GM19023 (cell line): ENCODE measurements at regions not wholly inside any gene's neighbourhood (a gene's known extent, or its start where the extent isn't known, plus 50 kb on each side); places are given as distances from the start of the nearest gene placed in this dataset.

Source experiments
- ATAC-seq: cut with Tn5 transposase; IDR thresholded peaks from one replicate; pipeline ENCODE4 v1.9.1; 2021; ENCODE audit warnings: mild to moderate bottlenecking, moderate library complexity; ENCODE audit not compliant: unreplicated experiment

DNA sequence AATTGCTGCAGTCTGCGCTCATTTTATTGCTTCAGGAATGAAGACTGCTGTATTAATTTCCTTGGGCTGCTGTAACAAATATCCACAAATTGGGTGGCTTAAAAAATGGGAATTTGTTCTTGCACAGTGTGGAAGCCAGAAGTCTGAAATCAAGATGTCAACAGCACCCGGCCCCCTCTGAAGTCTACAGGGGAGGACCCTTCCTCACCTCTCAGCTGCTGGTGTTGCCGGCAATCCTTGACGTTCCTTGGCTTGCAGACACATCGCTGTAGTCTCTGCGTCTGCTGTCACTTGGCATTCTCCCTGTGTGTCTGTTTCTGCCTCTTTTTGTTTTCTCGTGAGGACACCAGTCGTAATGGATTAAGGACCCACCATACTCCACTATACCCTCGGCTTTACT lies 166.2 kb downstream of the PTPN20 start:
- no peak for ATAC-seq

DNA sequence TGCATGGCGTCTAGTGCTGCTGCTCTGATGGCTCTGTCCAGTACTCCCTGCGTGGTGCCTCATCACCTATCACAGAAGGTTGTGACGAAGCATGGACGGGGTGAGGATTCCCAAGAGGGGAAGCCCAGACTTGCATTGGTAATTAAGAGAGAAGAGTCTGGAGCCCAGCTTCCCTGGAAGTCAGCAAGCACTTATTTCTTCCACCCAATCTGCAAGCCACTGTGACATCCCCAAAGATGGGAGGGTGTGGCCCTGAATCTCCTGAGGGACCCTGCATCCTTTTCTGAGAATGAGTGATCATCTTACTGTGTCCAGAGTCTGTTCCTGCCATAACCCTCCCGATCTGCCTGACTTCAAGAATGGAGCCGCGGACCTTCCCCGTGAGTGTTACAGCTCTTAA lies 166.7 kb downstream of the PTPN20 start:
- ATAC-seq: no peak

DNA sequence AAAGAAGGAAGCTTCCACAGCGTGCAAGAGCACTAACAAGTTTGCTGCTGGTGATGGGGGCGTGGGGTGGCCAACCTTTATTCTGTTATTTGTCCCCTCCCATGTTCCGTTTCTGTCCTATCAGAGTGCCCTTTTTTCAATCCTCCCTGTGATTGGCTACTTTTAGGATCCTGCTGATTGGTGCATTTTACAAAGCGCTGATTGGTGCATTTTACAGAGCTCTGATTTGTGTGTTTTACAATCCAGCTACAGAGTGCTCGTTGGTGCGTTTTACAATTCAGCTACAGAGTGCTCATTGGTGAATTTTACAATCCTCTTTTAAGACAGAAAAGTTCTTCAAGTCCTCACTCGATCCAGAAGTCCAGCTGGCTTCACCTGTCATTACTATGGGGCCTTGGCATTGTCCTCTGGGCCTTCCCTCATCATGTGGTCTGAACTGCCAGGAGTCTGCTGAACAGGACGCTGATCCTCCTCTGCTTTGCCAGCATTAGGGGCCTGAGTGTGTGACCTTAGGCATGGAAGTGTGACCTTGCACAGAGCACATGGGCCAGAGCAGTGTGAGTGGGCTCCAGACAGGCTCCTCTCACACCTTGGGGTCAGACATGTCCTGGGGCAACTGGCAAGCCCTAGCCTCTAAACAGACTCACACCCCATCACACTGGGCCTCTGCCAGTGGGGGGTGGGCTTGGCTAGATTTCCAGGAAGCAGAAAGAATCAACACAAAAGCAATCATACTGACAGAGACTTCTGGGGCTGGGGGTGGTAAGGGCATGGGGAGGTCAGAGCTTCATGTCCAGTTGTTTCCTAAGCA lies 167.4 kb downstream of the PTPN20 start:
- ATAC-seq: no peak

DNA sequence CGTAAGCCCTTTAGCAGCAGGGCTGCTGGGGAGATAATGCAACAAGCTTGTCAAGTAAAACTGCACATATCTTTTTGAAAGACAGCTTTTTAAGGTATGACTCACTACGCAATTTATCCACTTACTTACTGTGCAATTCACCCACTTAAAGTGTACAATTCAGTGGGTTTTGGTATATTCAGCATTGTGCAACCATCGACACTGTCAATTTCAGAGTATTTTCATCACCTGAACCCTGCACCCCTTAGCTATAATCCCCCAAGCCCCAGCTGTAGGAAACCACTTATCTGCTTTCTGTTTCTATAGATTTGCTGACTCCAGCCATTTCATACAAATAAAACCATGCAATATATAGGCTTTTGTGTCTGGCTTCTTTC lies 168.0 kb downstream of the PTPN20 start:
- ATAC-seq: no peak

DNA sequence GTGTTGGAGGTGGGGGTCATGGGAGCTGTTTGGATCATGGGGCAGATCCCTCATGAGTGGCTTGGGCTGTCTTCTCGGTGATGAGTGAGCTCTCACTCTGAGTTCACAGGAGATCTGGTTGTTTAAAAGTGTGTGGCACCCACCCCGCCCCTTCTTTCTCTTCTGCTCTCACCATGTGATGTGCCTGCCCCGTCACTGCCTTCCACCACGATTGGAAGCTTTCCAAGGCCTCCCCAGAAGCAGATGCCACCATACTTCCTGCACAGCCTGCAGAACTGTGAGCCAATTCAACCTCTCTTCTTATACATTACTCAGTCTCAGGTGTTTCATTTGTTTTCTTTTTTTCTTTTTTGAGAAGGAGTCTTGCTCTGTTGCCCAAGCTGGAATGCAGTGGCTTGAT lies 170.0 kb downstream of the PTPN20 start:
- no peak for ATAC-seq

DNA sequence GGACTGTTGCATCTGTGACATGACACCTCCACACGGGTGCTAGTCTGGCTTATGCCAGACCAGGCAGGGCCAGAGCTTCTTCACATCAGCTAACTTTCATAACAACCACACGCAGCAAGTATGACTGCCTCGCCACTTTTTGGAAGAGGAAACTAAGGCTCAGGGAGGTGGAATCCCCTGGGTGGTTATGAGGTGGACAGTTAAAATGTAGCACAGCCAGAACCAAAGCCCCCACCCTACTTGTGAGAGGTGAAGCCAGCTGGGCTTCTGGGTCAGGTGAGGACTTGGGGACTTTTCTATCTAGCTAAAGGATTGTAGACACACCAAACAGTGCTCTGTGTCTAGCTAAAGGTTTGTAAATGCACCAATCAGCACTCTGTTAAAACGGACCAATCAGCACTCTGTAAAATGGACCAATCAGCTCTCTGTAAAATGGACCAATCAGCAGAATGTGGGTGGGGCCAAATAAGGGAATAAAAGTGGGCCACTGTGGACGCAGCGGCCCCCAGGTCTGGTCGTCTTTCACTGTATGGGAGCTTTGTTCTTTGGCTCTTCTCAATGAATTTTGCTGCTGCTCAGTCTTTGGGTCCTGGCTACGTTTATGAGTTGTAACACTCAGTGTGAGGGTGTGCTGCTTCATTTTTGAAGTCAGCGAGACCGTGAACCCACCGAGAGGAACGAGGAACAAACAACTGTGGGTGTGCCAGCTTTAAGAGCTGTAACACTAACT lies 171.0 kb downstream of the PTPN20 start:
- ATAC-seq: no peak

DNA sequence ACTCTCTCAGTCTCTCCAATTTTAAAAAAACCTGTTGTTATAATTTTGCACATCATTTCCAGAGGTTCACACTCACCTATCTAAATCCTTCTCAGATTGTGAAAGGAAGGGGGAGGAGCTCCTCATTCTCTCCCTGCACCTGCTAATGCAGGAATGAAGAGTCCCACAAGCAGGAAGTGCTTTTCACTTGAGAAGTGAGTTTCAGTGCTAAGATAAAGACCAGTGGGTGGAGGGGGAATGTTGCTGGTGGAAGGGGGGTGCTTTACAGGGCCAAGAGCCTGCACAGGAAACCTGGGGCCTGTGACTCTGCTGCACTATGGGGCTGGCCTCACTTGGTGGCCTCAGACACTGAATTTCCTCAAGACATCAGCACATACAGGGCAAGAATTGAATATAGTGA lies 176.4 kb downstream of the PTPN20 start:
- no peak for ATAC-seq

DNA sequence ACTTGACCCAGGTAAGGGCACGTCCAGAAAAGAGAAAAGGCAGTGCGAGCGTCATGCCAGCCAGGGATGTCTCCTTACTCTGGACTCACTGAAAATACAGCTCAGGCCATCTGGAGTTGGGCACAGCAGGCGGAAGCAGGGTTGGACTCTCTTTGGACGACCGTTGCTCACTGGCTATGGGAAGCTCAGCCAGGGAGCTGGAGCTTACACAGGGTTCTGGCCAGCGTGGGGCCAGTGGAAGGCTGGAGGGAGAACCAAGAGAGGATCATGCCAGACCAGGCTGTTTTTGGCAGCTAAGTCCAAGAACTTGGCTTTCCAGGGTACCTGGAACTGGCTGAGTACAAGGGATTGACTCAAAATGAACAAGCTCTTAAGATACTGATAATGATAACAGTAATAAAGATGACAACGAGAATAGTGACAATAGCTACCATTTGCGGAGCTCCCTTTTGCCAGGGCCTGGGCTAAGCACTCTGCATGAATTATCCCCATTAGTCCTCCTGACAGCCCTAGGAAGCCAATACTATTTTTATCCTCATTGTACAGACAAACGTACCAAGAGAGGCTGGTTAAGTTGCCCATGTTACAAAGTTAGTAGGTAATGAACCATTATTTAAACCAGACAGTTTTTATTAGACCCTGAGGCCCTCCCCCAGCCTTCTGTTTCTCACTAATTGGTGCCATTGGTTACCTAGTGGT lies 177.6 kb downstream of the PTPN20 start:
- ATAC-seq: no peak

DNA sequence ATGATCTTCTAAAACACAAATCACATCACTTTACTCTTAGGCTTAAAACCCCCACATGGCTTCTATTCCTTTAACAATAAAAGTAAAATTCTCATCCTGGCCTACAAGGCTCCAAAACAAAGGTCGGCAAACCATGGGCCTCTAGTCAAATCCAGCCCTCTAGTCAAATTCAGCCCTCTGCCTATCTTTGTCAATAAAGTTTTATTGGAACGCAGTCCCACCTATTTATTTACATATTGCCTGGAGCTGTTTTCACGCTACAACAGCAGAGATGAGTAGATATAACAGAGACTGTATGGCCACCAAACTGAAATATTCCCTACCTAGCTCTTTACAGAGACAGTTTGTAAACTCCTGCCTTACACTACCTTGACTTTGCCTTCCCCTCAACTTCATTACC lies 178.8 kb downstream of the PTPN20 start:
- ATAC-seq: no peak

DNA sequence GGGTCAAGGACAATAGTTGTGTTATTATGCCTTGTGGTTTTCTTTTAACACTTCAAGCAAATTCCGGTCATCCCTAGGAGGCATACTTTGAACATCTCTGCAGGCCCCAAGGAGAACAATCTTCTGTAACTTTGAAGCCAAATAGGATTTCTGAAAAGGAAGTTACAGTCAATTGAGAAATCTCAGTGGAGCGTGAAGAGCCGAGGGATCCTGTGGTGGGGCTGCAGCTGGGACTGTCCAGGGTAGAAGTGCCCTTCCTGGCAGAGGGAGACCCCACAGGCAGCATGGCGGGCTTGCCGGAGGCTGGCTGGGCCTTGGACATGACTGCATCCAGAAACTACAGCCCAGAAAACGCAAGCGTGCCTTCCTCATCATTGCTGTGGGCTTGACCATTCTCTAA lies 179.7 kb downstream of the PTPN20 start:
- ATAC-seq: no peak

DNA sequence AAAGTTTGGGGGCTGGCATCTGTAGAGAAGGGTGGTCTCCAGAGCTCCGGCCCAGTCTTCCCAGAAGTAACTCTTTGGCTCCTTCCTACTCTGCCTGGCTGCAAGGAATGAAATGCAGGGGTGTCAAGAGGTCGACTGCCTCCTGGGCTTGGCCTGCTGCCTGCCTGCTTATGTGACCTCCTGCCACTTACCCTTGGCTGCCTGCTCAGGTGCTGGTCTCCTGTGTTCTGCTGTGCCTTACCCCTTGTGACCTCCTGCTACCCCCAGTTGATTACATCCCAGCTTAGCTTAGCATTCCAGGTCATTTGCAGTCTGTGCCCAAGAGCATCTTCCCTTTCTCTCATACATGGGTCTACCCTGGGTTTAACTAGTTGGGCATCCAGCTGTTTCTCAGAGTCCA lies 180.2 kb downstream of the PTPN20 start:
- ATAC-seq: no peak

DNA sequence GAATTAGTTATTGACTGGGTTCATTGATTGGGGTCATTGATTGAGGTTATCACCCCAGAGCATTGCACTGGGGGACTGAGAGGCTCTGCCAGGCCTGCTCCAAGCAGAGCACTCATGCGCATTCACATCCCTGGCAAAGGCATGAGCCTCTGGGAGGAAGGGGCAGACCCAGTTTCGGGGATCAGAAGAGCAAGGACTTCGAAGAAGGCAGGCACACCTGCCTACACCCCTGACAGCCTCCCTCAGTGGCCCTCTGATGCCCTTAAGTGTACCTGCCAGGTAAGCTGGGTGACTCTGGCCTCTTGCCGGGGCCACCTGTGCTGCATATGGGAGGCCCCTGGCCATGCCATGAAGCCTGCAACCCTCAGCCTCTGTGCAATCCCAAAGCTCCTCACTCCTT lies 181.1 kb downstream of the PTPN20 start:
- no peak for ATAC-seq

DNA sequence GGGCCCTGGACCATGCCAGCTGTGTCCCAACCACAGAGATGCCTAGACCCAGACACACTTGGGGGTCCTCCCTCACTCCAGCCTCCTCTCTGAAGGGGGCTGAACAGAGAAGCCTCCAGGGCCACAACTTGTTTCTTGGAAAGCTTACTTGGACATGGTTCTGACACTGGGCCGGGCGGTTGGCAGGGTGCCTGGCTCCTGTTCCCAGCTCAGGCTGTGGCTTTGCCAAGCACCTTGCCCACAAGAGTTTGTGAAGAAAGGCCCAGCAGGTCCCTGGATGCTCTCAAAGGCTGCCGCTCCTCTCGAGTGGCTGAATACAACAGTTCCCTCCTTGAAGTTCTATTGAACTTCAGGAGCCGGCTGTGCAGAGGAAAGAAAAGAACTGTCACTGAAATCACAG lies 181.6 kb downstream of the PTPN20 start:
- no peak for ATAC-seq

DNA sequence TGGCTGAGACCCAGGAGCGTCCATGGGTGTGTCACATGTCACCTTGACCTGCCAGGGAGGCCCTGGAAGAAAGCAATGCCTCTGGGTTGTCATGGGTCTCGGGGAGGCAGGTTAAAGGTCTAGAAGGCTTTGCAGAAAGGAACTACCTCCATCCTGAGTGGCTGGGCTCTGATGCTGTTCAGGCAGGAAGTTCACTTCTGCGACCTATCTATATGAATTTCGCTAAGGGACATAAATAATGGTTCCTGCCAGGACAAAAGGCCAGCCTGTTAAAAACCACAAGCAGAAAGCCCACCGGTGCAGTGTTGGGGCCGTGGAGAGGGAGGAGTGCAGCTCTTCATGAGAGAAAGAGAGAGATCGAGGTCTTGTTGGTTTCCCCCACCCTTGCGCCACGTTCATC lies 182.9 kb downstream of the PTPN20 start:
- no peak for ATAC-seq

DNA sequence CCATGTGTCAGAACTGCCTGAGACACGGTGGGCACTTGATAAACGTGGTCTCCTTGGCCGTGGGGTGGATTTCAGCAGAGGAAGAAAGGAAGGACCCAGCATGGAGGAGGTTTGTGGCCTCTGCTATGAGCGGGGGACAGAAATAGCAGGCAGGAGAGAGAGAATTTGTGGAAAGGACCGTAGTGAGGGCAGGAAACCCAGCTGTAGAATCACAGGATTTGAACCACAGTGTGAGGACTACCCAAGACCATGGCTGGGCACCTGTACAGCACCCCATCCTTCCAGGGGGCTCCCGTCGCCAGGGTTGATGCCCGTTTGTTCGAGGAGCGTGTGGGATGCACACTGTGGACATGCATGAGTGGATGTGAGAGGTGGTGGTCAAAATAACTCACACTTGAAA lies 183.4 kb downstream of the PTPN20 start:
- ATAC-seq: no peak

DNA sequence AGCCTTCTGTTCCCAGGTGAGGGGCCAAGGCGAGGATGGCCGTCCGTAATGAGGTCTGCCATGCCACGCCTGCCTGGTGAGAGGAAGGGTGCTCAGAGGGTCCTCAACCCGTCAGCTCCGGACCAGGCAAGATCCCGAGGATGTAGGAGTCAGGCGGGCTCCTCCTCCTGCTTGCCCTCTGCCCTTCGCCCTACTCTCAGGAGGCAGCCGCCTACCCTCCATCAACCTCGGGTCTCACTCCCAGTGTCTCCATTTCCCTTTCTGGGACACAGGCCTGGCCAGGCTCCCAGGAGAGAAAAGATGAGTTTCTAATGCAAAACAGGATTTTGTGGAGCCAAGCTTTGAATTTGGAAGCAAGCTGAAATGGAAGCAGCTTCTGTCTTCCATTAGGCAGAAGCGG lies 184.0 kb downstream of the PTPN20 start:
- ATAC-seq: no peak

DNA sequence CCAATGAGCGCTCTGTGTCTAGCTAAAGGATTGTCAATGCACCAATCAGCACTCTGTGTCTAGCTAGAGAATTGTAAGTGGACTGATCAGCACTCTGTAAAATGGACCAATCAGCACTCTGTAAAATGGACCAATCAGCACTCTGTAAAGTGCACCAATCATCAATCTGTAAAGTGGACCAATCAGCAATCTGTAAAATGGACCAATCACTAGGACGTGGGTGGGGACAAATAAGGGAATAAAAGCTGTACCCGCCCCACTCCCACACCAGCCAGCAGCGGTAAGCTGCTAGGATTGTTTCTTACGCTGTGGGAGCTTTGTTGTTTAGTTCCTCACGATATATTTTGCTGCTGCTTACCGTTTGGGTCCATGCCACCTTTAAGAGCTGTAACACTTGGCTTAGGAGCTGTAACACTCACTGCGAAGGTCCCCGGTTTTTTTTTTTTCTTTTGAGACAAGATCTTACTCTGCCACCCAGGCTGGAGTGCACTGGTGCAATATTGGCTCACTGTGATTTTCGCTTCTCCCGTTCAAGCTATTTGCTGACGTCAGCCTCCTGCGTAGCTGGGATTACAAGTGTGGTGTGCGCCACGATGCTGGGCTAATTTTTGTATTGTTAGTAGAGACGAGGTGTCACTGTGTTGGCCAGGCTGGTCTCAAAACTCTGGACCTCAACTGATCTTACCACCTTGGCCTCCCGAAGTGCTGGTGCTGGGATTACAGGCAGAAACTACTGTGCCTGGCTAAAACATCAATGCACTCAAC lies 184.8 kb downstream of the PTPN20 start:
- no peak for ATAC-seq

DNA sequence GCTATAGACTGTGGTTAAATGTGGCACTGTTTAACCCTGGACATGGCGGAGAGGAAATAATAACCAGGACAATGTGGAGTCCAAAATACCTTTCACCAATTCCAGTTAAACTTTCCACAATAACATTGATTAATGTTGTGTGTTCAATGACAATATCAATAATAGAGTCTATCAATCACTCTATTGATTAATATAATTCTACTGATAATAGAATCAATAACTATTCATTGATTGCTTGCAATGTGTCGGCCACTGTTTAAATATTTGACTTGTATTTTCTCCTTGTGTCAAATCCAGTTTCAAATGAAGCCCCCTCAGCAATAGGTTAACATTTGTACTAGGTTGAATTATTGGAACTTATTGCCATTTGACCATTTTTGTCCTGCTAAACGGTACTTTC lies 187.0 kb downstream of the PTPN20 start:
- no peak for ATAC-seq

DNA sequence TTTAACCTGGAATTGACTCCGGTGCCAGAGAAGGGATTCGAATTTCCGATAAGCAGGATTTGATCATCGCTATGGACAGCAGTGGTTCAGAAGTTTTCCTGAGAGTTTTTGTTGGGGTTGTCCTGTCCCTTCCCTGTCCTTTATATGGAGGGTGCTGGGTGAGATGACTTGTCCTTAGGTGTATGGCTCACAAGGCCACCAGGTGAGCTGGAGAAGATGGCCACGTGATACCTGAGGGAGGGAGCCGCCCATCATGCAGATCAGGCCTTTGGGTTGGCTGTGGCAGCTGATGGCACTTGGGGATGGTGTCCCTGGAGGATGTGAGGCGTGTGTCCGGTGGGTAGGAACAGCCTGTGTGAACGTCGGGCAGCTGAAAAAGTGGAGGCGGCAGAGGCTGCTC lies 187.7 kb downstream of the PTPN20 start:
- ATAC-seq: no peak

DNA sequence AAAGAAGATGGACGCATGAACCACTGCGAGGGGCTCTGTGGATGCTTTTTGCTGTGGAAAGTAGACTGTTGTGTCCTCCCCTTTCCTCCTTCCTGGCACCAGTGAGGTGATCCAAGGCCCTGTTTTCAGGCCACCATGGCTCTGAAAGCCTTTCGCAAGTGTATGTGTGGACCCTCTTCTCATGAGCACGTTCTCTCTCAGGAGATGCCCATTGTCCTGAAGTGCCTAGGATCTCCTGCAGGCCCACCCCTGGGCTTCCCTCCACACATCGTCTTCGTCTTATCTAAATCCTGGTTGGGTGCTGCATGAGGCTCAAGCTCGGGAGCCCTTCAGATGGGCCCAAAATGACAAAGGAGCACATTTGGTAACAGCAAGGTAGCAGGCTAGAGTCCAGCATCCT lies 188.2 kb downstream of the PTPN20 start:
- no peak for ATAC-seq

DNA sequence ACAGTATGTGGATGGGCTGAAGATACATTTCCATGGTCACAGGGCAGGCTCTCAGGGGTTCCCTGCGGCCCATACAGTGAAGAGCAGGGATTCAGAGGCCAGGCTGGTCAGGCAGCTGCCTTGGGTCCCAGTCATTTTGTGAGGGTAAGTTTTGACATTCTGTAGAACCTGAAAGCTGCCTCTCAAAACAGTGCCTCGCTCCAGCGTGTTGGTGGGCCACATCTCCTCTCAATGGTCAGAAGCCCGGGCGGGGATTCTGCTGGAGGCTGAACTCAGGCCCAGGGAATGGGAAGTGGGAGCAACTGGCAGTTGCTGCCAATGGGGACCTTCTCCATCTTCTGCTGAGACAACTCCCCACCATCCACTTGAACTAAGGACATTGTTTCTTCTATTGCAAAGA lies 190.0 kb downstream of the PTPN20 start:
- no peak for ATAC-seq
